ENCODE measurements at regions not wholly inside any gene's neighbourhood (a gene's known extent, or its start where the extent isn't known, plus 50 kb on each side); places are given as distances from the start of the nearest gene placed in this dataset.

DNA sequence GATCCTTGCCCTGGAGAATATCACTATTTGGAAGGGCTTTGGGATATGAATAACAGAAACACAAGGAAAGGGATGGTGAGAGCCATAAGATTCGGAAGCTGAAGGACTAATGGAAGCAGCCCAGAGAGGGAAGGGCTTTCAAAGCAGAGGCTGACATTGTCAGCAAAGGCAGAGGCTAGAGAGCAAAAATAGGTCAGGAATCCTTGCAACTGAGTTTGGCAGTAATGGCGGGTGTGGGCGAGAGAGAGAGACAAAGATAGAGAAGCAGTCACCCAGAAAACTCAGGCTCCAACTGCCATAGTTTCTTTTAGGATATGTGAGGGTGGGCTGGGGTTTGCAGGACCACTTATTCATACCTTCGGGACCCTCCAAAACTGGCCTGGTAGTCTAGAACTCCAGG, 248.6 kb downstream of the OPA1 start:
- TF ChIP-seq, protein P1, sequence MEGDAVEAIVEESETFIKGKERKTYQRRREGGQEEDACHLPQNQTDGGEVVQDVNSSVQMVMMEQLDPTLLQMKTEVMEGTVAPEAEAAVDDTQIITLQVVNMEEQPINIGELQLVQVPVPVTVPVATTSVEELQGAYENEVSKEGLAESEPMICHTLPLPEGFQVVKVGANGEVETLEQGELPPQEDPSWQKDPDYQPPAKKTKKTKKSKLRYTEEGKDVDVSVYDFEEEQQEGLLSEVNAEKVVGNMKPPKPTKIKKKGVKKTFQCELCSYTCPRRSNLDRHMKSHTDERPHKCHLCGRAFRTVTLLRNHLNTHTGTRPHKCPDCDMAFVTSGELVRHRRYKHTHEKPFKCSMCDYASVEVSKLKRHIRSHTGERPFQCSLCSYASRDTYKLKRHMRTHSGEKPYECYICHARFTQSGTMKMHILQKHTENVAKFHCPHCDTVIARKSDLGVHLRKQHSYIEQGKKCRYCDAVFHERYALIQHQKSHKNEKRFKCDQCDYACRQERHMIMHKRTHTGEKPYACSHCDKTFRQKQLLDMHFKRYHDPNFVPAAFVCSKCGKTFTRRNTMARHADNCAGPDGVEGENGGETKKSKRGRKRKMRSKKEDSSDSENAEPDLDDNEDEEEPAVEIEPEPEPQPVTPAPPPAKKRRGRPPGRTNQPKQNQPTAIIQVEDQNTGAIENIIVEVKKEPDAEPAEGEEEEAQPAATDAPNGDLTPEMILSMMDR (conservative IDR thresholded peaks at IDR 0.05 in 1 of 2, IDR thresholded peaks at IDR 0.05 in 1 of 2; ENCODE audit: extremely low read depth in 1 of 2, insufficient read depth in 1 of 2, low read depth in 1 of 2, low read length in 2 of 2): no peak
- no peak for TF ChIP-seq EZH2 (IDR thresholded peaks at IDR 0.05; ENCODE audit: borderline replicate concordance, low read length)
